GM20000 (cell line): ENCODE measurements at regions not wholly inside any gene's neighbourhood (a gene's known extent, or its start where the extent isn't known, plus 50 kb on each side); places are given as distances from the start of the nearest gene placed in this dataset.
"Not testable (repeated sequence)": the region's sequence is repeated elsewhere in the genome, so short reads cannot be mapped to it uniquely, and the experiment has no call there.

Experiments
- DNase-seq: peaks from one replicate; pipeline ENCODE4 v3.0.0; 2012; ENCODE audit warnings: low spot score
- CTCF ChIP-seq: IDR thresholded peaks from 2 replicates; pipeline ENCODE4 v1.5.1; 2012; ENCODE audit warnings: mild to moderate bottlenecking, control low read depth; ENCODE audit errors: extremely low read depth, missing control alignments

GRCh38 chr7:68862261-68862660 lies 736.0 kb upstream of the AUTS2 start:
- no peak for TF ChIP-seq CTCF
- no peak for DNase-seq

DNA sequence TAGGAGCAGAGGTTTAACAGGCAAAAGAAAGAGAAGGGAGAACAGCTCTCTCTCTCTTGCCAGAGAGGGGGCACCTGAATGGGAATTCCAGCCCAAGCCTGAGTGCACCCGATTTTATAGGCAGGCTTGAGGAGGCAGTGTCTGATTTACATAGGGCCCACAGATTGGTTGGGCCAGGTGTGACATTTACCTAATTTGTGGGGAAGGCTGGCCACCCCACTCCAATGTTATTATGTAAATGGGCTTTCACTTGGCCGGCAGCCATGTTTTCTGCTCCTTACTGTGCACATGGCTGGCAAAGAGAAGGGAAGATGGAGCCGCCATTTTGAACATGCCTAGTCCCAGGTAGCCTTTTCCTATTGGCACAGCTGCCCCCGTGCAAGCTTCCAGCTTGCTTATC lies 735.5 kb upstream of the AUTS2 start:
- no peak for DNase-seq
- no peak for TF ChIP-seq CTCF

DNA sequence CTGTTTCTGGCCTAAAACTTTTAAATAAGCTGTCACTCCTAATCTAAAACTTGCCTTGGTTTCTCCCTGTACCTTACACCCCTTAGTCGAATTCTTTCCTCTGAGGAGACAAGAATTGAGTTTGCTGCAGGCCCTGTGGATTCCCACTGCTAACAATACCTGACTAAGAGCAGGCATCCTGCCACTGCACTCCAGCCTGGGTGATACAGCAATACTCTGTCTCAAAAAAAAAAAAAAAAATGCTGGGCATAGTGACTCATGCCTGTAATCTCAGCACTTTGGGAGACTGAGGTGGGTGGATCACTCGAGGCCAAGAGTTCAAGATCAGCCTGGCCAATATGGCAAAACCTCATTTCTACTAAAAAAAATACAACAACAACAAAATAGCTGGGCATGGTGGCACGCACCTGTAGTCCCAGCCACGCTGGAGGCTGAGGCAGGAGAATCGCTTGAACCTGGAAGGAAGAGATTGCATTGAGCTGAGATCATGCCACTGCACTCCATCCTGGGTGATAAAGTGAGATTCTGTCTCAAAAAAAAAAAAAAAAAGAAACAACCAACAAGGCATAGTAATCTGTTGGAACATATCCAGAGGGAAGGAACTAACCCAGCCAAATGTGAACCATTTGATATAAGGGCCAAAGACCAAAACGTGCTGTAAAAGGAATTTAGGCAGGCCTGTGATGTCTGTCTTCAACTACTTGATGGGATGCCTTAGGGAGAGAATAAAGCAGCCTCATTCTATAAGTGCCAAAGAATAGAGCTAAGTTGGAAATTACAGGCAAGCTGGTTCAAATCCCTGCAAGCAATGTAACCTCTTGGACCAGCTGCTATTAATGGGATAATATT lies 732.7 kb upstream of the AUTS2 start:
- DNase-seq: no peak
- TF ChIP-seq CTCF: no peak

- no peak for TF ChIP-seq CTCF
- no peak for DNase-seq
Measured at GRCh38 chr7:68866200-68866570, 732.1 kb upstream of the AUTS2 start.

DNA sequence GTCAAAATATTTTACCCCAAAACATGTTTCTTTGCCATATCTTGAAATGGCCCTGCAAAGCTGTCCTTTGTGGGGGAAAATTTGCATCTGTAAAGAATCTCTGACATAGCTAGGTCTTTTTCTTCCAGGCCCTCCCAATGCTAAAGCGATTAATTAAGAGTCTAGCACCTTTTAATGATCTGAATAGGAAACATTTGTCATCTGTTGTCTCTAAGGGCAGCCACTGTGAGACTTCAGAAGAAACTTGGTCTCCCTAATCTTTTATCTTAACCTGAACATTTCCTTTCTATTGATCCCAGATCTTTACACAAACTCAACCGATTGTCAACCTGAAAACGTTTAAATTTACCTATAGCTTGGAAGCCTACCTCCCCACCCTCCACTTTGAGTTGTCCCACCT lies 731.6 kb upstream of the AUTS2 start:
- not testable (repeated sequence) for DNase-seq

GRCh38 chr7:68868978-68869377 lies 729.3 kb upstream of the AUTS2 start:
- TF ChIP-seq CTCF: no peak
- DNase-seq: no peak

- DNase-seq: no peak
- no peak for TF ChIP-seq CTCF
Measured at GRCh38 chr7:68873616-68874015, 724.7 kb upstream of the AUTS2 start.

- TF ChIP-seq CTCF: no peak
- no peak for DNase-seq
Measured at GRCh38 chr7:68875857-68876256, 722.4 kb upstream of the AUTS2 start.

DNA sequence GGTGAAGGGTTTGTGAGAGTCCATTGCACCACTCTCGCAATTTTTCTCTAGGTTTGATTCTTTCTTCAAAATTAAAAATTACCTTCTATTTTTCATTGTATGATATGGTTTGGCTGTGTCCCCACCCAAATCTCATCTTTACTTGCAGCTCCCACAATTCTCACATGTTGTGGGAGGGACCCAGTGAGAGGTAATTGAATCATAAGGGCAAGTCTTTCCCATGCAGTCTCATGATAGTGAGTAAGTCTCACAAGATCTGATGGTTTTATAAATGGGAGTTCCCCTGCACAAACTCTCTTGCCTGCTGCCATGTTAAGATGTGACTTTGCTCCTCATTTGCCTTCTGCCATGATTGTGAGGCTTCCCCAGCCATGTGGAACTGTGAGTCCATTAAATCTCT lies 711.2 kb upstream of the AUTS2 start:
- DNase-seq: not testable (repeated sequence)
